GM23248 (cell line): ENCODE measurements at regions not wholly inside any gene's neighbourhood (a gene's known extent, or its start where the extent isn't known, plus 50 kb on each side); places are given as distances from the start of the nearest gene placed in this dataset.

Source experiments
- EZH2 ChIP-seq: fragments of 200-600 bp; sonication (generic); IDR thresholded peaks from 2 replicates; pipeline ENCODE4 v1.6.1; 2018; ENCODE audit warnings: antibody characterized with exemption, mild to moderate bottlenecking; ENCODE audit not compliant: insufficient read depth, poor library complexity, severe bottlenecking
- EZH2phosphoT487 ChIP-seq: fragments of 200-600 bp; sonication (generic); IDR thresholded peaks from 2 replicates; pipeline ENCODE4 v1.6.1; 2018; ENCODE audit warnings: antibody characterized with exemption, moderate library complexity, mild to moderate bottlenecking, low read depth; ENCODE audit not compliant: insufficient read depth

GRCh38 chr11:134543645-134544044, 131.6 kb upstream of the B3GAT1 start:
- TF ChIP-seq EZH2phosphoT487 (no peak), EZH2 (no peak)
